ENCODE measurements at regions not wholly inside any gene's neighbourhood (a gene's known extent, or its start where the extent isn't known, plus 50 kb on each side); places are given as distances from the start of the nearest gene placed in this dataset.

DNA sequence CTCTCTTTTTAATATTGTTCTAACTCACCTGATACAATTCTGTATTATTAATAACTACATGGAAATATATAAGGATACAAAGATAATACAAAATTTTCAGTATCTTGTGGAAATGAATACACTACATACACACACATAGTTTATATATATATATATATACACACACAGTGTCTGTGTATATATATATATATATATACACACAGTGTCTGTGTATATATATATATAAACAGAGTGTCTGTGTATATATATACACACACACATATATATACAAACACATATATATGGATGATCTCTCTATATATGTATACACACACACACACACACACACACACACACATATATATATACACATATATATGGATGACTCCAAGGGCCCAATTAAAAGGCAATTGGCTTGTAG lies 749.1 kb downstream of the DACH1 start:
- TF ChIP-seq POLR2A (IDR thresholded peaks at IDR 0.05; ENCODE audit: low read depth, low read length): no peak
- TF ChIP-seq TAF1 (IDR thresholded peaks at IDR 0.05; ENCODE audit: low read depth, low read length): no peak
- no peak for TF ChIP-seq POLR2AphosphoS5 (IDR thresholded peaks at IDR 0.05; ENCODE audit: low read depth, low read length)
- TF ChIP-seq SPI1 (IDR thresholded peaks at IDR 0.05; ENCODE audit: low read depth, low read length): no peak

Measured in GM12891 (cell line).